ENCODE measurements at regions not wholly inside any gene's neighbourhood (a gene's known extent, or its start where the extent isn't known, plus 50 kb on each side); places are given as distances from the start of the nearest gene placed in this dataset.

GRCh38 chr5:174617285-174617684 lies 107.1 kb upstream of the MSX2 start:
- TF ChIP-seq EZH2 (IDR thresholded peaks at IDR 0.05), result no peak
- TF ChIP-seq CTCF (IDR thresholded peaks at IDR 0.05 in 2 of 3, conservative IDR thresholded peaks at IDR 0.05 in 1 of 3; ENCODE audit: borderline replicate concordance in 1 of 3, insufficient read depth in 1 of 3, low read depth in 2 of 3, low read length in 2 of 3), result no peak
- TF ChIP-seq POLR2A (IDR thresholded peaks at IDR 0.05; ENCODE audit: borderline replicate concordance, extremely low read depth, insufficient read depth, insufficient read length), result no peak
- TF ChIP-seq, protein P1, sequence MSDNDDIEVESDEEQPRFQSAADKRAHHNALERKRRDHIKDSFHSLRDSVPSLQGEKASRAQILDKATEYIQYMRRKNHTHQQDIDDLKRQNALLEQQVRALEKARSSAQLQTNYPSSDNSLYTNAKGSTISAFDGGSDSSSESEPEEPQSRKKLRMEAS (IDR thresholded peaks at IDR 0.05), result no peak
- no peak for TF ChIP-seq ZNF274 (IDR thresholded peaks at IDR 0.05; ENCODE audit: low read depth, low read length)
- TF ChIP-seq EZH2phosphoT487 (IDR thresholded peaks at IDR 0.05; ENCODE audit: borderline replicate concordance), result no peak
- no peak for TF ChIP-seq POLR2AphosphoS5 (IDR thresholded peaks at IDR 0.05; ENCODE audit: low read depth, low read length)
- TF ChIP-seq YY1 (IDR thresholded peaks at IDR 0.05; ENCODE audit: extremely low read depth, insufficient replicate concordance, low read depth, low read length), result no peak

Data from HCT116 (cell line).